Endothelial cell of hepatic sinusoid (primary cell): ENCODE measurements at regions not wholly inside any gene's neighbourhood (a gene's known extent, or its start where the extent isn't known, plus 50 kb on each side); places are given as distances from the start of the nearest gene placed in this dataset.

Source experiments
- in situ Hi-C: cut with HindIII; loops from 2 replicates; pipeline ENCODE4 v1.10.0; 2017; ENCODE audit warnings: low sequenced_read_pairs

DNA sequence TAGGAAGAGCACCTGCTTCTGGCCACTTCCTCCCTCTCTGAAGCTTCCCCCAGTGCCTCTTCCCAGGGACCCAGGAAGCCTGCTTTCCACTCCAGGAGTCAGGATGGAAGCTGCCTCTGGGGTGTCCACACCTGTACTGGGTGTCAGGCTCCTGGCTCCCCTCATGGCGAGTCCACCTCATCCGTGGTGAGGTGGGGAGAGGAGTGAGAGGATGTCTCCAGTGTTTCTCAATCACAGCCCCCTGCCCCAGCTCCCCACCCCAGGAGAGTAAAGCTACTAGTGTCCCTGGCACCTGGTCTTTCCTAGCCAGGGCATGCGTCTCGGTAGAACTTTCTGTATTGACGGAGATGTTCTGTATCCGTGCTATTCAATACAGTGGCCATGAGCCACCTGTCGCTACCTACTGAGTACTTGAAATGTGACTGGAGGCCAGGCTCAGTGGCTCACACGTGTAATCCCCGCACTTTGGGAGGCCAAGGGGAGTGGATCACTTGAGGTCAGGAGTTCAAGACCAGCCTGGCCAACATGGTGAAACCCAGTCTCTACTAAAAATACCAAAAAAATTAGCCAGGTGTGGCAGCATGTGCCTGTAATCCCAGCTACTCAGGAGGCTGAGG, 171.2 kb upstream of the HAAO start:
- in situ Hi-C loops, result loop anchor here (5.0 kb wide), 2 partner anchors 79 to 81 kb away; no protein-coding TSS in a partner anchor

DNA sequence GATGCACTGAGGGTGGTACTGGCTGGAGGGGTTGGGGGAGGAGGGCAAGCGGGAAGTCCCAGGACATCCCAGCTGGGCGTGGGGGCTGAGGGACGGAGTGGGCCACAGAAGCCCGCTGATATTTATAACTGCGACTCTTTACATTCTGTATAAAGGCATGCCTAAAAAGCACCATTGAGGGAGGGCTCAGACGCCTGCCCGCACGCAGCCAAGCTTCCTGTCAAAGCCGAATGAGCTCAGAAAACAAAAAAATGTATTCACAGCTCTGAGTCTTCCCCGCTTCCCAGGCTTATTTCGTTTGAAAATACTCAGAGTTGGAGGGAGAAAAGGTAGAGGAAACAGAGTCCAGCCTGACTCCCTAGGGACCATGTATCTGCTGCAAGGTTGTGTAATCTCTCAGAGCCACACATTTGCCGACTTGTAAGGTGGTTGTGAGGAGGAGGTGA, 170.1 kb upstream of the HAAO start:
- in situ Hi-C loops, result loop anchor here (5.0 kb wide), 2 partner anchors 80 kb away; no protein-coding TSS in a partner anchor

DNA sequence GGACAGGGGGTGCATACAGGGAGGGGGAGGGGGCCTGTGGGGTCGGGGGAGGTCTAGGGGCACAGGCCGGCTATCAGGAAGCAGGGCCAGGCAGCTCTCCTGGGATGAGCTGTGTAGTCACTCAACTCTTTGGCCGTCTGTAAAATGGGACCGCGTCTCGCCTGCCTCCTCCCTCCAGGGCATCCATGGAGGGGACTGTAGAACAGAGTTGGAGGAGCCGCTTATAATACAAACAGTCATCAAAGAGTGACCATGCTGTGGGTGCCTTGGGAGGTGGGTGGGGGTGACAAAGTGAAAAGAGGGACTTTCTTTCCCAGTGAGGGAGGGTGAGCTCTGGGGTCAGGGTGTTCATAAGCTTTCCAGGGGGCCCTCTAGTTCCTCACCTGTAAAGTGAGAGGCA, 169.6 kb upstream of the HAAO start:
- in situ Hi-C loops, result loop anchor here (5.0 kb wide), 2 partner anchors 80 kb away; no protein-coding TSS in a partner anchor

DNA sequence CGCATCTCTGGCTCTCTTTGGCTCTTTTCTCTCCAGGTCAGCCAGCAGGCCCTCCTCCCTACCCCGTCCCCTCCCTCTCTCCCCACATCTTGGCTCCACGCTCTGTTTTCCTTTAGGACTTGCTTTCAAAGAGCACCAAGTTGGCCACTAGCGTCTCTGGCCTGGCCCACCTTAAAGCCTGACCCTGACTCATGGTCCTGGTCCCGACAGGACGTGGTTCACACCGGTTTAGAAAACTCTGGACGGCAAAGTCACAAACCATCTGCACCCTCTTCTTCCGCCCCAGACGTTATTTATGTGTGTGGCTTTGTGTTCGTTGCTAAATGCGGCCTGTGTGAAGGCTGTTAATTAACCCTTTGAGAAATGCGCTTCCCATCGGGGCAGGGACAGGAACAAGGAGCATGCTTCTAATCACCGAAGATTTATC, 169.0 kb upstream of the HAAO start:
- in situ Hi-C loops, result loop anchor here (5.0 kb wide), 2 partner anchors 79 to 81 kb away; no protein-coding TSS in a partner anchor

DNA sequence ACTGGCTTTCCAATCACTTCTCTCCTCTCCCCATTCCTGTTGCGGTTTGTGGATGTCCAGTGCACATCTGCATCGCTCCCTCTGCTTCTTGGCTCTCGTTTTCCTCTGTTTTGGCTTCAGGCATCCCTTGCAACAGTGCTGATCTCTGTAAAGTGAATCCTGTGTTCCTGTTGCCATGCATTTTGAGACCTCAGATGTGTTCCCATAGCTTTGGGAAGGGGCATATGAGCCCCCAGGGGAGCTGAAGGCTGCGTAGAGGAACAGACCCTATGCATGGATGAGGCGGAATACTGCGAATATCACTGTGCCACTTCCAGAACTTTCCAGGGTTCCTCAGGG, 168.4 kb upstream of the HAAO start:
- in situ Hi-C loops, result loop anchor here (5.0 kb wide), 2 partner anchors 79 to 81 kb away; no protein-coding TSS in a partner anchor

DNA sequence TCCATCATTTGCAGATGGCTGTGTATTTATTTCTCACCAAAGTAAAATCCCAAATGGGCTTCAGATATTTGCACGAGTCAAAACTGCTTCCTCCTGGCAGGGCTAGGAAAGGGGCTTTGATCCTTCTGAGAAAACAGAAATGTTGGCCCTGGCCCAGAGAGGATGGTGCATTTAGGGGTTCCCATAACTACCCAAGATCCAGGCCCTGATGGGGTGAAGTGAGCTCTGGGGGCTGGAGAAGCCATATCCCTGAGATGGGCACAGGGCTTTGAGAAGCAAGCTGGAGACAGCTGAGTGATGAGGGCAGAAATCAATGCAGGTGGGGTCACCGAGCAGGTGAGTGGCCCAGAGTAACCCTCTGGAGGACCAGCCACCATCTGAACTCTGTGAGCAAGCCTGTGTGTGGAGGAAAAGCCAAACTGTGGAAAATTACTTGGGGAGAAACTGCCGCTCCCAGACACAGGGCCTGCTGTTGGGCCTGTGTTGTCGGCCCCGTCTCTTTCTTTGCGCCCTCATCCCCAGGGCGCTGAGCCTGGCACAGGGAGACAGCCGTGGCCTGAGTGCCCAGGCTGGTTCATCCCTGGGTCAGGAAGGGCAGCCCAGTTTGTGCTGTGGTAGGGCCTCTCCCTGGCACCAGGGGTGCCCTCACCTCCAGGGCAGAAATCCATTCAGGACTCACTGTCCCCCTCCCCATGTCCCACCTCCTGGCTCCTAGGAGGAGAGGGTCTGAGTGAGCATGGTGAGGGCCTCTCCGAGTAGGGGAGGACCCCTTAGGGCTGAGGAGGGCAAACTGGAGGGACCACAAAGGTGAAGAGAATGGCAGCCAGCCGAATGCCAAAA, 167.8 kb upstream of the HAAO start:
- in situ Hi-C loops, result loop anchor here (5.0 kb wide), 2 partner anchors 78 to 82 kb away; no protein-coding TSS in a partner anchor

DNA sequence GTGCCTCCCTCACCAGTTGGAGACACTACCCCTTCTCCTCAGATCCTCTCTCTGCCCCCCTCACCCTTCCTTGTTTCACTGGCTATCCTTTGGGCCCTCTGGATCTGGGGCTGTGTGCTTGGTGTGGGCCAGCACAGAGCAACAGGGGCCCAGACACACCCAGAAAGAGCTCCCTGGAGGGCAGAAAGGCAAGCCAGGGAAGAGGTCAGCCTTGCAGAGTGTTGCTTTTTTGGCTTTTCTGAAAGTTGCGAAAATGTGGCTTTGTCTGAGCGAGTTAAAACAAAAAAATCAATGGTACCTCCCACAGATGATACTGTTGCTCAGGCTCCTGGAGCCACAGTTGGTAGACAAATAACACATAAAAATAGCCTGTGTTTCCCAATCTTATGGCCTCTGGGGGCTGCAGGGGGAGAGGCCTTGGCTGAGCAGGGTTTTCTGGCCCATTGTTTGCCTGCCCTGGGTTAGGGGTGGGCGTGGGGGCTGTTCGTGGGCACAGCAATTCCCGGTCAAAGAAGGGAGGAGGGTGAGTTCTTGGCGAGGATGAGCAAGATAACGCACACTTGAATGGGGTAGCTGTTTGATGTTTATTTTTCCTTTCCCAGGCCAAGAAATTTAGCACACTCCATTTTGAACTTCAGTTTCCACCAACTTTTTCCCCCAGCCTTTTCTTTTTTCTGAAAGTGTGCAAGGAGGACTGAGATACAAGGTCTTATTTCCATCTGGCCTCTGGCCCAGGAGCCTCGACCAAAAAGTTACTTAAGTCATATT, 167.0 kb upstream of the HAAO start:
- in situ Hi-C loops, result loop anchor here (5.0 kb wide), 2 partner anchors 77 to 83 kb away; no protein-coding TSS in a partner anchor

DNA sequence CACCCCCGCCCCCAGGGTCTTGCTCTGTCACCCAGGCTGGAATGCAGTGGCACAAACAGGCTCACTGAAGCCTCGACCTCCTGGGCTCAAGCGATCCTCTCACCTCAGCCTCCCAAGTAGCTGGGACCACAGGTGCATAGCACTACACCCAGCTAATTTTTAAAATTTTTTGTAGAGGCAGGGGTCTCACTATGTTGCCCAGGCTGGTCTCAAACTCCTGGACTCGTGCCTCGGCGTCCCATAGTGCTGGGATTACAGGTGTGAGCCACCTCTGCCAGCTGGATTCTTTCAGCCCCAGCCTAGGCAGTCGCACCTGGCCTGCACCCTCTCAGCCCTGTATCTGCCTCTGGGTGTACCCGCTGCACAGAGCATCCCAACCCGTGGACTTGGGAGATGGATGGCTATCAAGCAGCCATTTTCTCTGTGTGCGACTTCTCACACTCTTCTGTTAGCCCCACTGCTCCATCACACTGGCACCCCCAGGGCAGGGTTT, 166.4 kb upstream of the HAAO start:
- in situ Hi-C loops, result no loop called here

DNA sequence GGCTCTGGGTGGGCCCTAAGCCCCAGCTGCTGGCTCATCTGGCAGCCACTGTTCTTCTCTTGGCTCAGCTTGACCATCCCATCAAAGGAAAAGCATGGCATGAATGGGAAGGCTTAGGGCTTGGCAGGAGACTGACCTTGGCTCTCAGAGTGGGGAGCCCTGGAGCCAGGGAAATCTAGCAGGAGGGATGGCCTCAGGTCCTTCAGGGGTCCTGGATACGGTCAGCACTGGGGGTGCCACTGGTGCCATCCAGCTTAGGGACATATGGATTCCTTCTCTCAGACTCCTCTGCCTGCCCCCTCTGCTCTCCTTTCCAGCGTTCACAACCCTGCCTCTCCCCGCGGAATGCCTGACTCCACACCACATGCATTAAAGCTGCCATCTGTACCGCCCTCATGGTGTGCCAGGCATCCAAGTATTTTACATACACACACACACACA, 165.5 kb upstream of the HAAO start:
- in situ Hi-C loops, result no loop called here

DNA sequence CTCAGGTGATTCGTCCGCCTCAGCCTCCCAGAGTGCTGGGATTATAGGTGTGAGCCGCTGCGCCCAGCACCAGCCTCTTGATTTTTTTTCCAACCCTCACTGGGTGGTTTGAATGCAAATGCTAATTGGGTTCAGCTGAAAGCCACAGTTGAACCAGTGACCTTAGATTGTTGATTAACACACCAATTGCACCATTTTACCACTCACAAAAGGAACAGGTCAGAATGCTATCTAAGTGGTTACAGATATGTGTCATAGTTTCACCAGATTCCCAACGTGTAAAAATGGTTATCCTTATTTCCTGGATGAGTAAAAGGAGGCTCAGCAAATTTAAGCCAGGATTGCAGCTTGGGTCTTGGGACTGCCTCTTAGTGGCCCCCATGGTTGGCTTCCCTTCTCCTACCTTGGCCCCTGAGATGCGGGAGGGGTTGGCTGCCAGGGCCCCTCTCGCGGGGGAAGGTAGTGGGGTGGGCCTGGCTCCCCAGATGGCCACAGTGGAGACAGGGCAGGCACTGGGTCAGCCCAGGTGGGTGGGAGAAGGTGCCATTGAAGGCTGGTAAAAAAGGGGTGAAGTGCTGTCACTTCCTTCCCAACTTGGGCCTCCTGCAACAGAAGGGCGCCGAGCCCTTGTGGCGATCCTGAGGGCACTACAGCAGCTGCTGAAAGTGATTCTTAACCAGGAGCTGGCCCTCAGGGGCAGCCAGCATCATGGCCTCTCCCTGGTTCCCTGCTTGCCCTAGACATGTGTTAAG, 164.9 kb upstream of the HAAO start:
- in situ Hi-C loops, result no loop called here

DNA sequence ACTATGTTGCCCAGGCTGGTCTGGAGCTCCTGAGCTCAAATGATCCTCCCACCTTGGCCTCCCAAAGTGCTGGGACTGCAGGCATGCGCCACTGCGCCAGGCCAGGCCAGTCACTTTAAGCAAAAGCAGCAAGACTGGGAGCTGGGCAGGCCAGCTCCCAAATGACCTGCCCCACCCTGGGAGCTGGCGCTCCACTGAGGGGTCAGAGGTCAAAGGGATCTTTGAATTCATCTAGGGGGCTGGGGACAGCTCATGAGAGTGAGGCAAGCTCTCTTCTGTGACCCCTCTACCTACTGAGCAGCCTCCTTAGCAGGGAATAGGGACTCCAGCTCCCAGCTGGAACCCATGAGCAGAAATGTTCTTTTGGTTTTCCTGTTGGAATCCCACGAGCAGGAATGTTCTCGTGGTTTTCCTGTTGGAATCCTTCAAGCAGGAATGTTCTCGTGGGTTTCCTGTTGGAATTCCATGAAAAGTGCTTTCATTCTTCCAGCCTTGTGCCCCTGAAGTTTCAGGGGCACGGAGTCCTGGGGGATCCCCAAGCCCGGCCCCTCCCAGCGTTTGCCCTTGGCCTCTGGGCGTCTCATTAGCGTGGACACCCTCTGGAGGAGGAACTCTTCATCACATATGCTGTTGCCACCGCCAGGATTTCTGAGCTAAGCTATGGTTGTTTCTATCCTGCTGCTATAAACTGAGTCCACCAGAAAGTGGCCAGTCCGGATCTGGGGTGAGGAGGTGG, 162.0 kb upstream of the HAAO start:
- in situ Hi-C loops, result no loop called here

DNA sequence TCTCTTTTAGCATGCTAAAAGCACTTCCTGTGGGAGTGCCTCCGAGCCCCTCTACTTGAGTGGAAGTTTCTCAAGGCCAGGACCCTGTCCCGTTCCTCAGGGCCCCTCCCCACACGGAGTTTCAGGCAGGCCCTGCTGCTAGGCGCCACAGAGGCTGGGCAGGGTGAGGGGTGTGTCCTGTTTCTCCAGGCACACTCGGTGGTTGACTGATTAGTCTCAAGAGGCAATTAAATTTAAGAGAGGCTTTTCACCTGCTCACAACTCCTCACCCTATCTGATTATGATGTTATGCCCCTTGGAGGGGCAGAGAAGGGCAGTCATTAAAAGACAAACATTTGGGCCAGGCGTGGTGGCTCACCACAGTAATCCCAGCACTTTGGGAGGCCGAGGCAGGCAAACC, 160.8 kb upstream of the HAAO start:
- in situ Hi-C loops, result no loop called here

DNA sequence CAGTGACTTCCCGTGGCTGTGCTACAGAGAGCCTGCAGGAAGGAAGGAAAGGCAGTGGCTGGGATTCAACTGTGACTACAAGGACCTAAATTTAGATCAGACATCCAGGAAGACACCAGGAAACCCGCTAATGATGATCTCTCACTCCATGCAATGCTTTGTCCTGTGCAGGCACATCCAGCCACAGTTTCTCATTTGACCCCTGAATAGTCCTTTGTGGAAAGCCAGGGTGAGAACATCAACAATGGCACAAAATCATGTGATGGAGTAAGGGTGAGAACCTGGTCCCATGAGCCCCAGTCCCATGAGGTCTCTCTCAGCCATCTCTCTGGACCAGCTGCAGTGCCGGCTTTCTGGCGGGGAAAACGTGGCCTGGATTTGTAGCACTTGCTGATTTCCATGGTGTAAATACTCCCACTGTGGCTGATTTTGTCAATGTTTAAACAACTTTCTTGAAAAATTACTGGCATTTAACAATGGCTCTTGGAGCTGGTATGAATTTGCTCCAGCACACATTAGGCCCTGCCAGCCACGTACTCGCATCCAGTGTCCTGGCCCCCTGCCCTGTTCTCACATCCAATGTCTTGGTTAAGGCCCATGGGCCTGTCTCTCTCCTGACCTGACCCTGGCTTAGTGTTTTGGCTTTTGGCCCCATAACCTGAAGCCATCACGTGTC, 159.0 kb upstream of the HAAO start:
- in situ Hi-C loops, result no loop called here

DNA sequence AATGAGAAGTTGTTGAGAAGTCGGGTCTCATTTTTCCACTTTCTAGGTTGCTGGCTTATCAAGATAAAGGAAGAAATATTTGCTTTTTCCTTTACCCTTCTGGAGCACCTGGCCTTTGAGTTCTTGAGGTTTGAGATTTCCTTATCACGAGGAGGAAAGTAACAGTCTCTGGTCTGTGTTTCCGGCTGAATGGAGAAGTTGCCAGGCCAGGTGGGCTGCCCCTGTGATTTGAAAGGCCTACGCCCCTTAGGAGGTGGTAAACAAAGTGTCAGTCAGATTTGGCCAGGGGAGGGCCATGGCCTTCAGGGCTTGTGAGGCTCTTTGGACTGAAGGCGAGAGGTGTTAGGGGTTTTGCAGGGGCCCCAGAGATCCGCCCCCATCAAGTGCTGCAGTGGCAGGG, 156.7 kb upstream of the HAAO start:
- in situ Hi-C loops, result no loop called here

DNA sequence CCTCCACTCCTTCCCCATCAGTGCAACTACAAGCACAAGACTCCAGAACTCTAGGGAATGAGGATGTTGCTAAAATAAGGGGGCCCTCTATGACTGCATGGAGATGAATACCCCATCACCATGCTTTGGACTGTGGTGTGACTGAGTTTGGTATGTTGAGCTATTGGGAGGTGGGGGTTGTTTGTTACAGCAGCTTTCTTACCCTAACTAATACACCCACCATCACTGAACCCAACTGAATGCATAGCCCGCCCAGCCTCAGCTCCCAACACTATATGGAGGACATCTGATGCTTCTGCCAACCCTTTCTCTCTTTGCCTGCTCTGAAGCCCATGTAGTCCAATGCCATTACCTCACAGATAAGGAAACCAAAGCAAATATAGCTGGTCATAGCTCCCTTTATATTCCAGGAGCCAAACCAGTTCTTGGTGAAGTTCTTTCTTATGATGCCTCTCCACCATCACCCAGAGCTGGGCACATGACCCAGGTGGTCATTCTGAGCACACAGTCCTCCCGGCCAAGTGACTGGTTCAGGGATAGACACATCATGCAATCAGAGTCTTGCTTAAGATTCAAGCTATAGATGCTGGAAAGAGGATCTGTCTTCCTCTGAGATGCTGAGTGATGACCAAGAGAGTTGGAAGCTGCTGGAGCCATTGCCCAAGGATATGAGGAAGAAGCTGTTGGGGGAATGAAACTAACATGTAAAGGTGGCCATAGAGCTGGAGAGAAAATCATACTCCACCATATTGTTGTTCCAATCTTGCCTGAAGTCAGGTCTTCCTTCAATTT, 155.6 kb upstream of the HAAO start:
- in situ Hi-C loops, result no loop called here

DNA sequence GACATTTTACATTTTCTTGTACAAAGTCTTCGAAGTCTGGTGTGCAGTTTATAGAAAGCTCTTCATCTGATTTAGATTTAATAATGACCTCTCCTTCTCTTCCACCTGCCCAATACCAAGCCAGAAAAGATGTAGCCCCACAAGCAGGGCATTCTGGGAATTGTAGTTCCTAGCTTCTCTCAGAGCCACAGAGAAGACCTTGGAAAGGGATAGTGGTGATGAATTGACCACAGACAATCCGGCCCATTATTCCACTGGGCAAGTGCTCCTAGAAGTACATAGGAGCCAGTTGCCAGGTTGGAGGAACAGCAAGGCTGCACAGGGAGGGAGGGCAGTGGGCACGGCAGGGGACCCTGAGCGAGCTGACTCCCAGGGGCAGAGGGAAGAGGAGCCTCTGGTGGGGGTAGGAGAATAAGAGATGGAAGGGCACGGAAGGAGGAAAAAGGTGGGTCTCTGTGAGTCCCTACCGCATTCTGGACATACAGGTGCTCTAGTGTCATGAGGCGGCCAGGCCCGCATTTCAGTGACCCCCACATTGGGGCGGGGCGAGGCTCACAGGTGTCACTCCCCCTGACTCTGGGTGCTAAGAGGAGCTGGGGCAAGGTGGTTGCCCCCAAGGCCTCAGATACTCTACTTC, 152.5 kb upstream of the HAAO start:
- in situ Hi-C loops, result loop anchor here (5.0 kb wide), 2 partner anchors 113 to 537 kb away; no protein-coding TSS in a partner anchor

DNA sequence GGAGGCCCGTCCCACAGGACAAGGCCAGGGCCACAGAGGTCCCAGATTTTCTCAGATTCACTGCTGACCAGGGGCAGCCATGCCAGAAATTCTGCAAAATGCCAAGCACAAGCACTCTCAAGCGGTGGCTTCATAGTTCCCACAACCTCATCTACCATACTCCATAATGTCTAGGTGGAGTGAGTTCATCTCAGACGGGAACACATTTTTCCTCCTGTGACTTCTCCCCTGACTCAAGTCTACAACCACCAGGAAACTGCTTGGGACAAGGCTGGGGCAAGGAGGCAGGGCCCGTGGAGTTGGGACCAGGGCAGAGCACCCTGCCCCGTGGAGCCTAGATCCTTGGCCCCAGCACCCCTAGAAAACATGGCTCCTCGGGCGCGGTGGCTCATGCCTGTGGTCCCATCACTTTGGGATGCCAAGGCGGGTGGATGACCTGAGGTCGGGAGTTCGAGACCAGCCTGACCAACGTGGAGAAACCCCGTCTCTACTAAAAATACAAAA, 150.7 kb upstream of the HAAO start:
- in situ Hi-C loops, result loop anchor here (5.0 kb wide), 2 partner anchors 111 to 539 kb away; no protein-coding TSS in a partner anchor
